ENCODE measurements at regions not wholly inside any gene's neighbourhood (a gene's known extent, or its start where the extent isn't known, plus 50 kb on each side); places are given as distances from the start of the nearest gene placed in this dataset.

GRCh38 chr2:425243-425642, 137.4 kb upstream of the ALKAL2 start:
- DNase-seq = no peak

DNA sequence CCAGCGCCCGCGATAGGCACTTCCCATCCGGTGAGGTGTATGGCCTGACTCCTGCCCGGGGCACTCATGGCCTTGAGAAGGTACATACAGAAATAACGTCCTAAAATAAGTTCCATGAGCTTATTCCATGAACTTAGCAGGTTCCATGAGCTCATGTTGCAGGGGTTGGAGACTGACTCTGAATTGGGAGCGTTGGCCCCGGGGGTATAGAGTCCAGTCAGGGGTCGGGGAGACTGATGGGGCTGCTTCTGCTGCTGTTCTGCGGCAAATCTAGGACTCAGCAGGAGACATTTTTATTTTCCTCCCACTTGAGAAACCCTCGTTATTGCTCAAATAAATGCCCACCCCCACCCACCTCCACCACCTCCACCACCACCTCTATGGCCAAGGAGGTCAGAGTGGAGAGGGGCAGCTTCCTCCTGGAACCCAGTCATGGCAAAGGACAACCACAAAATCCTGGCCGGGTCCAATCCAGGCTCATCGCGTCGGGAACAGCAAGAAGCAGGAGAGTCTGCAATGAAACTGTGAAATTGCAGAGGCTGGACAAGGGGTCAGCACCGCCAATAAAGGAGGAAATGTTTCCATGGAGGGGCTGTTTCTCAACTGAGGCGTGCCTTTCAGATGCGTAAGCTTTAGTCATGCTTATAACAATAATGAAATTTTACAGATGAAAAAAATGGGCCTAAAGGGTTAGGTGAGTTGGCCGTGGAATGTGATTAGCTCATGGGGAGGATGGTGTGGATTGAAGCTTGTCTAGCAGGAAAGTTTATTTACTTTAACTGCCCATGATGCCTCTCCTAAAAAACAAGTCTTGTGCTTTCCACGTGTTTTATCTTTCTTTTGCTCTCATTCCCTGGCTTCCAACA, 136.6 kb upstream of the ALKAL2 start:
- no peak for DNase-seq

DNA sequence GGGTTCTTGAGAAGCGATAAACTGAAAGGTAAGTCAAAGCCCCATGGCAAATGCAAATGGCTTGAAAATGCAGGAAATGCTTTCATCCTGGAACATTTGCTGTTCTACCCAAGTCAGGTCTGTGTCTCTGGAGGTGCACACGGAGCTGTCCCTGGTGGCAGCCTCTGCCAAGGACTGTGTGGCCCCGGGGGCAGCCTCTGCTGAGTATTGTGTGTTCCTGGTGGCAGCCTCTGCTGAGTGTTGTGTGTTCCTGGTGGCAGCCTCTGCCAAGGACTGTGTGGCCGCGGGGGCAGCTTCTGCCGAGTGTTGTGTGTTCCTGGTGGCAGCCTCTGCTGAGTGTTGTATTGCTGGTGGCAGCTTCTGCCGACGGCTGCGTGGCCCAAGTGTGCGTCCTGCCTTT, 135.6 kb upstream of the ALKAL2 start:
- DNase-seq = no peak

DNA sequence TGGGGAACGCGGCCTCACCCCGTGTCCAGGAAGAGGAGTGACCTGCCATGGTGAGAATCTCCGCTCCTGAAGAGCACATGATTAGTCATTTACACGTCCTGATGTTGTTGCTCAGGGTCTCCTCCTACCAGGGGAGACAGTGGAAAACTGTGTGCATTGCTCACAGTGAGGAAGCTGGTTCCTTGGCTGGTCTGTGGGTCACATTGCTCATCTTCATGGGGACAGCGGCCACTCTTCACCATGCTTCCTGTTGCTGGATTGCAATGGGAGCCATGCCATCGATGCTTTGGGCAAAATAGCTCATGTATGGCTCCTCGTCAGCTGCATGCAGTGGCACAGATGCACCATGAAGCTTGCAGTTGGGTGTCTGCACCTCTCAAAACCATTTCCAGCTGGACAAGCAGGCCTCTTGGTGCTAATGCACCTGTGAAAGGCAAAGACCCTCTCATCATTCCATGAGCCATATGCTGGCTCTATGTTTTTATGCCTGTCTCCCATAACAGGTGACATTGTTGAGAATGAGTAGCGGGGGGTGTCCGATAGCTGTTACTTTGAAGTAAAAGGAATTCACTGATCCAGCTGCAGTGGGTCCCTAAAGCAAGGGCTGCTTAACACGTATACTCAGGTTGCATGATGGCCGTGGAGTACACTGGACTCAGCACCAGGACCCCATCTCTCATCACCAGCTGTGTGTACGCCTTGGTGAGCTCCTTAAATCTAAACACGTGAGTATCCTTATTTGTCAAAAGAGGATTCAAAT, 135.0 kb upstream of the ALKAL2 start:
- DNase-seq = no peak

DNA sequence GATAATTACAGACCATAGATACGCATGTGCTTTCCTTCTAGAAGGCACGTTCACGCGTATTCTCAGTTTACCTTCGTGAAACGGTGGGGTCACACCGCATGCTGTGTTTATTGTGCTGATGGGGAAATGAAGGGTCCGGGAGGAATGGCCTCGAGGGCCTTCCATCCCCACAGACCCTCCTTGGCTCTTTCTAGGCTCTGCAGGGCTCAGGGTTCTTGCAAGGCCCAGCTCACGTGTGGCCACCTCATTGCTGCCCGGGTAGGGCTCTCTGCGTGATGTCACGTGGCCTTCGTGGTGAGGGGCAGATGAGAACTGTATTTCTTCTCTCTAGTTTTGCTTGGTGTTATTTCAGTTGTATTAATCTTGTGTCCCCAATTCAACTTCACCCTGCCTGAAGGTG, 133.5 kb upstream of the ALKAL2 start:
- no peak for DNase-seq

- no peak for DNase-seq
These were observed 131.9 kb upstream of the ALKAL2 start for GRCh38 chr2:419687-420317.

GRCh38 chr2:417662-418061, 129.8 kb upstream of the ALKAL2 start:
- no peak for DNase-seq

DNA sequence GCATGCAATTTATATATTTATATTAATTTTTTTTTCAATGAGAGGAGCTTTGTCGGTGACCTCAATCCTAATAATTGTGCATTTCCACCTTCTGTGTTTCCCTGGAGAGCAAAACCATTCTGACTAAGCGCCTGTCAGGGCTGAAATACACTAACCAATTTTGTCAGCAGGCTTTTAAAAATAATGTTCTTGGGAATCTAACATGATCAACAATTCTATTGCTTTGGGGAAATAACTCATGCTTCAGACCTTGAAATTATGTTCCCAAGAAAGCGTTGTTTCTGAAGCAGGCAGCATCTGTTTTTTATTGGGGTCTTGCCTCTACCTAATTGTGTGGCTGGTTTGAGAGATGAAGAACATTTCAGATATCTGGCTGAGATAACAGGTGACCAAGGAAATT, 129.1 kb upstream of the ALKAL2 start:
- no peak for DNase-seq

GRCh38 chr2:415986-416610, 128.2 kb upstream of the ALKAL2 start:
- DNase-seq = no peak

DNA sequence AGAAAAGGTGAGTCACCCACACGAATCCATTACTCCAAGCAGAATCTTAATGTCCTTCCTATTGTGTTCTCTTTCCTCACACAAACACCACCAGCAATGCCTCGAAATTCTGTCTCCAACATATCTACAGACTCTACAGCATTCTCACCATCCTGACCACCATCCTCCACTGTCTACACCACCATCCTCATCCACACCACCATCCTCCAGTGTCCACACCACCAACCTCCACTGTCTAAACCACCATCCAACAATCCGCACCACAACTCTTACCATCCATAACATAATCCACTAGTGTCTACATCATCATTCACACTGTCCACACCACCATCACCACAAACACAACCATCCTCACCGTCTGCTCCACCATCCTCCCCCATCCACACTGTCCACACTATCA, 121.6 kb upstream of the ALKAL2 start:
- no peak for DNase-seq

DNA sequence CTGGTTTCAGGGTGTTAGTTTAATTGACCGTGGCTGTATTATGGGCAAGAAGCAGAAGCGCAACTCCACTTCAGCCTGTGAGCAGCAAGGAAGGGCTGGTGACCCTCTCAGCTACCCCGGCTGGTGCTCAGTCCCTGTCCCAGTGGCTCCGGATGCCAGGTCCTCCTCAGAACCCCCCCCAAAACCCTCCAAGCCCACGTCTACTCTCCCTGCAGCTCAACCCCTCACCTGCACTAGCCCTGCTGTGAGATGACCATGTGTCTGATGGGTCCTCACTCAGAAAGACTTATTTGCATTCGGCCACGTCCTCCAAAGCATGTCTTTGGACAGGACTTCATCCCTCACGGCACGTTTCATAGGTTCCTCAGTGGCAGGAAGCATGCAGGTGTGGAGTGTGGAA, 119.7 kb upstream of the ALKAL2 start:
- no peak for DNase-seq

- DNase-seq = no peak
These were observed 119.0 kb upstream of the ALKAL2 start for GRCh38 chr2:406876-407275.

- no peak for DNase-seq
These were observed 118.3 kb upstream of the ALKAL2 start for GRCh38 chr2:406231-406630.

- no peak for DNase-seq
These were observed 116.7 kb upstream of the ALKAL2 start for GRCh38 chr2:404581-404980.

- DNase-seq = no peak
These were observed 115.8 kb upstream of the ALKAL2 start for GRCh38 chr2:403682-404081.

- DNase-seq = no peak
These were observed 114.8 kb upstream of the ALKAL2 start for GRCh38 chr2:402721-403120.

DNA sequence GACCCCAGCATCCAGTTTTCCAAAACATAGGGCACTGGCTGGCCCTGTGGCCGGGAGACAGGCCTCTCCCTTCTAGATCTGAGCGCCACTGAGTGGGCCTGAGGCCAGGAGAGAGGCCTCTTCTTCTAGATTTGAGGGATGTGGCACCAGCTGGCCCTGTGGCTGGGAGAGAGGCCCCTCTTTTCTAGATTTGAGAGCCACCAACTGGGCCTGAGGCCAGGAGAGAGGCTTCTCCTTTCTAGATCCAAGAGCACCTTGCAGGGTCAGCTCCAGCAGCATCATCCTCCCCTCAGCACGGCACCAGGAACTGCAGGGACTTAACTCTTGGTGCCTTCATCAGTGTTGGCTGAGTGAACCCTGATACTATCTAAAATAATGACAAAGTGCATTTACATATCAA, 114.3 kb upstream of the ALKAL2 start:
- DNase-seq = no peak

- DNase-seq = no peak
These were observed 113.3 kb upstream of the ALKAL2 start for GRCh38 chr2:401019-401679.

GRCh38 chr2:397926-398325, 110.0 kb upstream of the ALKAL2 start:
- no peak for DNase-seq

DNA sequence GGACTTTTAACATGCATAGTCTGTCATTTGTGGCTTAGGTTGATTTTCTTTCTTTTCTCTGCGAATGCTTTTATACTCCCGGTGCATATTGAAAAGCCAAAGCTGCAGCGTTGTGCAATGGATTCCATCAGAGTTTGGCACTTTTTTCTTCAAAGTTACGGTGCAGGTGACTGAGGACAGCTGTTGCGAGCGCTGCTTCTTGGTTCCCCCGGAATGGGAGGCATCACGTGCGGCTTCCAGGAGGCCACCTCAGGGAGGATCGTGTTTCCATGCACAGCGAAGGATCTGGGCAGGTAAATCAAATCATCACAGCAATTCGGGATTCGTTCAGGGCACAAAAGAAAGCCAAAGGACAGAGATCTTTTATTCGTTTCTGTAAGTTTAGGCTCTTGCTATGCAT, 109.6 kb upstream of the ALKAL2 start:
- DNase-seq = no peak

- DNase-seq = no peak
These were observed 109.0 kb upstream of the ALKAL2 start for GRCh38 chr2:396903-397302.

GRCh38 chr2:395886-396285, 108.0 kb upstream of the ALKAL2 start:
- DNase-seq = no peak

All from CD4-positive, alpha-beta T cell treated with Interleukin-17A for 4 hours (primary cell).